Uterus (tissue), 2 donors: ENCODE measurements at regions not wholly inside any gene's neighbourhood (a gene's known extent, or its start where the extent isn't known, plus 50 kb on each side); places are given as distances from the start of the nearest gene placed in this dataset.
A peak's percentile ranks its signal among the peaks of the same experiment; 100 is the strongest.

Experiments
- CTCF ChIP-seq, 4 experiments: fragments of 200-600 bp in 2 of 4; fragments of 450-650 bp in 2 of 4; sonication (generic) in 2 of 4; IDR thresholded peaks; one replicate each; pipeline ENCODE4 v1.5.1; 2016 to 2019; ENCODE audit warnings: antibody characterized with exemption in 4 of 4, mild to moderate bottlenecking in 2 of 4, moderate library complexity in 1 of 4
- POLR2A ChIP-seq, 2 donors: fragments of 450-650 bp; IDR thresholded peaks; one replicate each; pipeline ENCODE4 v1.6.1; 2016; ENCODE audit warnings: antibody characterized with exemption in 2 of 2, mild to moderate bottlenecking in 1 of 2, moderate library complexity in 1 of 2

GRCh38 chr16:85986931-85987749 is 88.2 kb downstream of the IRF8 start:
- TF ChIP-seq CTCF (IDR thresholded peaks at IDR 0.05) (peak; percentile 25 to 43 (median 40)), POLR2A (IDR thresholded peaks at IDR 0.05) (no peak)
